Psoas muscle (tissue), 7 donors: ENCODE measurements at regions not wholly inside any gene's neighbourhood (a gene's known extent, or its start where the extent isn't known, plus 50 kb on each side); places are given as distances from the start of the nearest gene placed in this dataset.
A peak's percentile ranks its signal among the peaks of the same experiment; 100 is the strongest.
"Not testable (repeated sequence)": the region's sequence is repeated elsewhere in the genome, so short reads cannot be mapped to it uniquely, and the experiment has no call there.

Experiments used
- ATAC-seq, 4 donors: fragments of 200-7000 bp; cut with Tn5 transposase; one replicate each; pipeline ENCODE4 v1.9.1; 2020; ENCODE audit warnings: moderate library complexity in 3 of 4, mild to moderate bottlenecking in 2 of 4
- DNase-seq, 2 donors: peaks; one replicate each; pipeline ENCODE4 v3.0.0-alpha.2; 2020
- H3K27ac ChIP-seq: fragments of 200-600 bp; one replicate; pipeline ENCODE4 v1.8.0; 2022
- H3K27me3 ChIP-seq, 3 donors: fragments of 200-600 bp in 1 of 3; one replicate each; pipeline versions ENCODE4 v1.6.1 to v1.8.0; 2013 to 2022; ENCODE audit warnings: low read length in 2 of 3, mild to moderate bottlenecking in 2 of 3, moderate library complexity in 1 of 3; ENCODE audit not compliant: insufficient read depth in 3 of 3
- H3K36me3 ChIP-seq, 2 donors: fragments of 200-600 bp in 1 of 2; one replicate each; pipeline versions ENCODE4 v1.6.1 to v1.8.0; 2013 to 2022; ENCODE audit warnings: low read depth in 1 of 2, mild to moderate bottlenecking in 1 of 2, moderate library complexity in 1 of 2; ENCODE audit not compliant: insufficient read depth in 1 of 2
- H3K4me1 ChIP-seq: fragments of 200-600 bp; one replicate; pipeline ENCODE4 v1.8.0; 2022
- H3K4me3 ChIP-seq: fragments of 200-600 bp; one replicate; pipeline ENCODE4 v1.8.0; 2022; ENCODE audit warnings: mild to moderate bottlenecking
- H3K9me3 ChIP-seq: fragments of 200-600 bp; one replicate; pipeline ENCODE4 v1.8.0; 2022
- WGBS, 3 donors: extraction: QIAGEN DNeasy Blood & Tissue Kit; methylation state at CpG; one replicate each; pipeline versions ENCODE4 v1.1.6 to v1.1.7; 2013; 5-methylcytosine and 5-hydroxymethylcytosine counted together
- intact Hi-C, 2 donors: fragments of 100-400 bp; cut with DNase I; formaldehyde crosslinking; loops; one replicate each; pipeline versions ENCODE4 v1.11.0 to v1.14.2; 2022
- TF ChIP-seq, protein P1 (sequence below): fragments of 200-600 bp; IDR thresholded peaks from one replicate; pipeline ENCODE4 v1.8.0; 2022; ENCODE audit warnings: antibody characterized with exemption
- donor health status: healthy with polysubstance abuse.
- donor health status: DM: no; HTN: no; CAD: no; lungs with moderate emphysema.
- donor health status: Bipolar disorder and iron deficiency.
- donor health status: healthy.
- donor health status: DM: yes; HTN: yes; CAD: no.
- donor health status: DM: no; HTN: no; CAD: no.
- donor health status: DM: yes; HTN: yes; CAD: no.

DNA sequence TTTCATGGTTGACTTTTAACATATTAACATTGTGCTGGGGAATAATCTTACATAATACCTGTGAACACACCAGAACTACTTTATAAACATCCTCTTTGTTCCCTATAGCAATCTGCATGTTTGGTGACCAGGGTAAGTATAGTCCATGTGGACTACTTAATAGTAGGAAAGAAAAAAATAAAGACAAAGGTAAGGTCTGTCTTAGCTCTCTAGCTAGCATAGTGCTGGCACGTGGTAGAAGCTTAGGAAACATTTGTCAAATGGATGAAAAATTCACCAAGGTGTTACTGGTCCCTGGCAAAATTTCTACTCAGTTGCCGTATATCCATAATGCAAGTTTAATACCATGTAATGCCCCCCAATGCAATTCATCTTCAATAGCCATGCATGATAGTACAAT, 78.6 kb upstream of the ABCA1 start:
- H3K4me1 ChIP-seq, result no peaks in the 10 kb centered on the region
- TF ChIP-seq, protein P1, sequence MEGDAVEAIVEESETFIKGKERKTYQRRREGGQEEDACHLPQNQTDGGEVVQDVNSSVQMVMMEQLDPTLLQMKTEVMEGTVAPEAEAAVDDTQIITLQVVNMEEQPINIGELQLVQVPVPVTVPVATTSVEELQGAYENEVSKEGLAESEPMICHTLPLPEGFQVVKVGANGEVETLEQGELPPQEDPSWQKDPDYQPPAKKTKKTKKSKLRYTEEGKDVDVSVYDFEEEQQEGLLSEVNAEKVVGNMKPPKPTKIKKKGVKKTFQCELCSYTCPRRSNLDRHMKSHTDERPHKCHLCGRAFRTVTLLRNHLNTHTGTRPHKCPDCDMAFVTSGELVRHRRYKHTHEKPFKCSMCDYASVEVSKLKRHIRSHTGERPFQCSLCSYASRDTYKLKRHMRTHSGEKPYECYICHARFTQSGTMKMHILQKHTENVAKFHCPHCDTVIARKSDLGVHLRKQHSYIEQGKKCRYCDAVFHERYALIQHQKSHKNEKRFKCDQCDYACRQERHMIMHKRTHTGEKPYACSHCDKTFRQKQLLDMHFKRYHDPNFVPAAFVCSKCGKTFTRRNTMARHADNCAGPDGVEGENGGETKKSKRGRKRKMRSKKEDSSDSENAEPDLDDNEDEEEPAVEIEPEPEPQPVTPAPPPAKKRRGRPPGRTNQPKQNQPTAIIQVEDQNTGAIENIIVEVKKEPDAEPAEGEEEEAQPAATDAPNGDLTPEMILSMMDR, result no peak
- WGBS, 3 donors, result 68 to 73% (median 72%) methylated on average over 2 of the region's 2 CpGs
- no peaks in the 10 kb centered on the region for H3K9me3 ChIP-seq
- no peaks in the 10 kb centered on the region for H3K36me3 ChIP-seq
- DNase-seq (no peak), ATAC-seq (no peak)
- no peak overlapping the region for H3K4me3 ChIP-seq
- intact Hi-C loops, result no loop called here
- no peak overlapping the region for H3K27ac ChIP-seq
- no peaks in the 10 kb centered on the region for H3K27me3 ChIP-seq

DNA sequence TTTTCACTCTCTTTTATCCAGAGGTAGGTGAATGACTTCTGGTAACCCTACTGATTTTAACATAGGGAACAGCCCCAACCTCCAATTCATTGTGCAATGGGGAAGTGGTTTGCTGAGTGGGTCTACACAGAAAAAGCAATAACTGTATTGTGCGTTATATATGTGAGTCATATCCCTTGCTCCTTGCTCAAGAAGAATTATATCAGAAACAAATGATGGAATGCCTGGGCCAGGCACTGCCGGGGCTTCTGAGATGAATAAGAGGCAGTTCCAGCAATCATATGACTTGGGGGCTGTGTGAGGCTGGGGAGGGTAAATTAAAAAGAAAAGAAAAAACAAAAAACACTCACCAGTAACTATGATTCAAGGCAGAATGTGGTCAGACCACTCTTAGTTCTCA, 79.2 kb upstream of the ABCA1 start:
- Histone ChIP-seq H3K27ac (no peak overlapping the region), H3K9me3 (no peaks in the 10 kb centered on the region), H3K36me3 (no peaks in the 10 kb centered on the region), H3K27me3 (no peaks in the 10 kb centered on the region), H3K4me1 (no peaks in the 10 kb centered on the region), H3K4me3 (no peak overlapping the region)
- WGBS, 3 donors, result 52 to 75% (median 71%) methylated on average over 2 of the region's 2 CpGs
- peak in 1 of 2 donors; percentile 17 for DNase-seq
- intact Hi-C loops, result no loop called here
- ATAC-seq, result peak in 2 of 4 donors; percentile 27 to 38
- TF ChIP-seq, protein P1, result no peak

DNA sequence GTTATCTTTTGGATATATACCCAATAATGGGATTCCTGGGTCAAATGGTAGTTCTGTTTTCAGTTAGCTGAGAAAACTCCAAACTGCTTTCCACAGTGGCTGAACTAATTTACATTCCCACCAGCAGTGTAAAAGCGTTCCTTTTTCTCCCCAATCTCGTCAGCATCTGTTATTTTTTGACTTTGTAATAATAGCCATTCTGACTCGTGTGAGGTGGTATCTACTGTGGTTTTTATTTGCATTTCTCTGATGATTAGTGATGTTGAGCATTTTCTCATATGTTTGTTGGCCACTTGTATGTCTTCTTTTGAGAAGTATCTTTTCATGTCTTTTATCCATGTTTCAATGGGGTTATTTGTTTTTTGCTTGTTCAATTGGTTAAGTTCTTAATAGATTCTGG, 82.1 kb upstream of the ABCA1 start:
- not testable (repeated sequence) for H3K4me1 ChIP-seq

DNA sequence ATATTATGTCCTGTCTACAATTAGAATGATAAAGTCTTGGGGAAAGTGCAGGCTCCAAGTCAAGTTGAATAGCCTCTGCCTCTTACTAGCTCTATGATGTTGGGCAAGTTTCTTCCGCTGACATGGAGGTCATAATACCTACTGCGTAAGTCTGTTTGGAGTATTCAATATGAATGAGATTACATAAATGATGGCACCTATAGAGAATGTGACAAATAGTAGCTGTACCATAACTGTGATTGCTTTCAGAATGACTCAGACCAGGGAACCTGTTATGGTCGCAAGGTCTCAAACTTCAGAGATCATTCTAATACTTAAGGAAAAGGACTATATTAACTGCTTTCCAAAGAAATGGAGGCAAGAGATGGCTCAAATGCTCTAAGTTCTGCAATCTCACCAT, 94.0 kb upstream of the ABCA1 start:
- Histone ChIP-seq H3K4me1 (no peaks in the 10 kb centered on the region), H3K27me3 (no peaks in the 10 kb centered on the region), H3K36me3 (no peaks in the 10 kb centered on the region), H3K9me3 (no peaks in the 10 kb centered on the region), H3K4me3 (no peak overlapping the region), H3K27ac (no peak overlapping the region)
- TF ChIP-seq, protein P1, result no peak
- intact Hi-C loops, result no loop called here
- DNase-seq, result no peak
- ATAC-seq, result no peak
- 96 to 99% (median 98%) methylated on average over 3 of the region's 3 CpGs for WGBS, 3 donors

More for the DNA sequence above, 82.1 kb upstream of the ABCA1 start:
- WGBS, 3 donors, result 72 to 83% (median 83%) methylated on average over 3 of the region's 3 CpGs
- H3K4me3 ChIP-seq, DNase-seq, H3K9me3 ChIP-seq, ATAC-seq, intact Hi-C loops, H3K36me3 ChIP-seq, H3K27ac ChIP-seq, H3K27me3 ChIP-seq: not testable (repeated sequence)

DNA sequence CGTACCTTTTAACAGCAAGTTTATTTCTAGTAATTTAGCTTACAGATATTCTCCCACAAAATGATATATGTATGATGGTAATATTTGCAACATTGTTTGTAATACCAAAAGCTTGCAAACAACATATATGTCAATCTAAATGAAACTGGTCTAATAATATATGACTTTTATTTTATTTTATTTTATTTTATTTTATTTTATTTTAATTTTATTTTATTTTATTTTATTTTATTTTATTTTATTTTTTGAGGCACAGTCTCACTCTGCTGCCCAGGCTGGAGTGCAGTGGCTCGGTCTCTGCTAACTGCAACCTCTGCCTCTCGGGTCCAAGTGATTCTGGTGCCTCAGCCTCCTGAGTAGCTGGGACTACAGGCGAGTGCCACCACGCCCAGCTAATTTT, 94.6 kb upstream of the ABCA1 start:
- ATAC-seq, H3K36me3 ChIP-seq, H3K27ac ChIP-seq, DNase-seq, H3K4me3 ChIP-seq, H3K4me1 ChIP-seq, intact Hi-C loops, H3K27me3 ChIP-seq, H3K9me3 ChIP-seq: not testable (repeated sequence)
- WGBS, 3 donors, result 92 to 97% (median 93%) methylated on average over 5 of the region's 5 CpGs

DNA sequence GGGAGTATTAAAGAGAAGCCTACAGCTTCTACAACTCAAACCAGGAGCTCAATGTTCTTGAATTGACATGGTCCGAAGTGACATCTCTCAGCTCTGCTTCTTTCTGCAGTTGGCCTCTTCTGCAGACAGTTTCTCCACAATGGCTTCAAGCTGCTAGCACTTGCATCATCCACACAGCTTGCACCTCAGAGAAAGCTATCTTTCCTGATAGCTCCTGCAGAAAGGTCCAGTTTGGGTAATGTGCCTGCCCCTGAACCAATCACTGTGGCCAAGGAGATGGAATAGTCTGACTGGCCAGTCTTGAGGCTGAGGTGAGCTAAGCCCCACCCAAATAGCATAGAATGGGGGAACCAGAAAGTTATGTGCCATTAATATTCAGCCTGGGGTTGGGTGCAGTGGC, 95.8 kb upstream of the ABCA1 start:
- no peak for DNase-seq

More for the DNA sequence above, 95.8 kb upstream of the ABCA1 start:
- no peak overlapping the region for H3K27ac ChIP-seq
- ATAC-seq, result no peak
- no peak overlapping the region for H3K4me3 ChIP-seq
- H3K4me1 ChIP-seq, result no peaks in the 10 kb centered on the region
- TF ChIP-seq, protein P1, result no peak
- no peaks in the 10 kb centered on the region for H3K9me3 ChIP-seq
- no peaks in the 10 kb centered on the region for H3K36me3 ChIP-seq
- 86 to 100% (median 94%) methylated on average over 1 of the region's 1 CpG for WGBS, 3 donors
- intact Hi-C loops, result no loop called here
- H3K27me3 ChIP-seq, result no peaks in the 10 kb centered on the region
